ENCODE measurements at regions not wholly inside any gene's neighbourhood (a gene's known extent, or its start where the extent isn't known, plus 50 kb on each side); places are given as distances from the start of the nearest gene placed in this dataset.

GRCh38 chr7:115177823-115178222 is 255.9 kb downstream of the MDFIC start:
- intact Hi-C loops (cut with micrococcal nuclease), result no loop called here
- FAIRE-seq (no peak), ATAC-seq (no peak), DNase-seq (ENCODE audit: extremely low read depth in 1 of 4, low spot score in 3 of 4) (no peak)
- H3K9ac ChIP-seq (ENCODE audit: insufficient read depth in 1 of 2, low read depth in 2 of 2, low read length in 2 of 2), result no peak overlapping the region
- 14% methylated on average over 3 of the region's 3 CpGs for WGBS (ENCODE audit: insufficient coverage, low coverage, missing lambda C conversion rate)
- H3K4me3 ChIP-seq, result no peak overlapping the region
- no peaks in the 10 kb centered on the region for H3K9me1 ChIP-seq (ENCODE audit: control insufficient read depth, insufficient read depth, low read length)
- no peaks in the 10 kb centered on the region for H4K20me1 ChIP-seq (replicated peaks; ENCODE audit: control insufficient read depth, insufficient read depth, low read length)
- H3K27me3 ChIP-seq (ENCODE audit: control insufficient read depth in 2 of 2, insufficient read depth in 2 of 2, low read length in 2 of 2), result no peaks in the 10 kb centered on the region
- no peak for TF ChIP-seq ZBTB49 (CRISPR knock-in tag; IDR thresholded peaks at IDR 0.05; ENCODE audit: borderline replicate concordance)
- TF ChIP-seq ZBTB33 (CRISPR knock-in tag; IDR thresholded peaks at IDR 0.05), result no peak
- TF ChIP-seq MYBL2 (IDR thresholded peaks at IDR 0.05; ENCODE audit: low read depth), result no peak
- TF ChIP-seq MYBL2 (CRISPR knock-in tag; IDR thresholded peaks at IDR 0.05; ENCODE audit: borderline replicate concordance), result no peak
- no peak for TF ChIP-seq RUNX1 (IDR thresholded peaks at IDR 0.05; ENCODE audit: low read depth)
- no peak for TF ChIP-seq SMAD1 (IDR thresholded peaks at IDR 0.05; ENCODE audit: low read depth, low read length, partially characterized antibody)
- TF ChIP-seq ZNF764 (CRISPR knock-in tag; IDR thresholded peaks at IDR 0.05; ENCODE audit: low read depth), result no peak
- TF ChIP-seq ZNF445 (CRISPR knock-in tag; IDR thresholded peaks at IDR 0.05; ENCODE audit: low read depth), result no peak
- peaks cover 5% of the 10 kb centered on the region; the same call in 1 of the 2 replicates for H3K9me3 ChIP-seq (replicated peaks; ENCODE audit: control insufficient read depth, insufficient read depth, low read depth, low read length)
- H3K79me2 ChIP-seq (ENCODE audit: control insufficient read depth, insufficient read depth, low read length), result no peaks in the 10 kb centered on the region
- no peaks in the 10 kb centered on the region for H3K36me3 ChIP-seq (ENCODE audit: control insufficient read depth, insufficient read depth, low read length)
- no peak overlapping the region for H3K4me2 ChIP-seq (ENCODE audit: insufficient read depth, low read length)
- H3K27ac ChIP-seq (ENCODE audit: extremely low read depth, low read depth, low read length), result no peak overlapping the region
- ChIA-PET CTCF (ENCODE audit: low intra/inter-chr PET ratio) (interaction anchor here (0.6 kb wide), 1 partner anchor 541 kb away, joined by 3 read pairs; no protein-coding TSS in a partner anchor), POLR2A (interaction anchor here (0.6 kb wide), 1 partner anchor 613 kb away, joined by 4 read pairs; no protein-coding TSS in a partner anchor)
- H3K4me1 ChIP-seq (replicated peaks in 1 of 2; ENCODE audit: control insufficient read depth in 2 of 2, insufficient read depth in 2 of 2, low read length in 2 of 2), result no peaks in the 10 kb centered on the region
- in situ Hi-C loops (cut with MboI), result no loop called here
- no TSS peak for BruUV-seq (replicated peaks)
- no peak overlapping the region for H2AFZ ChIP-seq (ENCODE audit: low read depth, low read length)
